ENCODE measurements at regions not wholly inside any gene's neighbourhood (a gene's known extent, or its start where the extent isn't known, plus 50 kb on each side); places are given as distances from the start of the nearest gene placed in this dataset.

GRCh38 chr5:142474431-142475094, 149.7 kb upstream of the SPRY4 start:
- TF ChIP-seq EZH2 (IDR thresholded peaks at IDR 0.05; ENCODE audit: low read depth, unreplicated experiment) (no peak), ZNF462 (CRISPR knock-in tag; IDR thresholded peaks at IDR 0.05) (no peak), CTCF (conservative IDR thresholded peaks at IDR 0.05; ENCODE audit: low read depth in 2 of 2) (no peak), REST (IDR thresholded peaks at IDR 0.05; ENCODE audit: unreplicated experiment) (no peak), POLR2AphosphoS5 (IDR thresholded peaks at IDR 0.05; ENCODE audit: low read depth) (no peak), NANOG (IDR thresholded peaks at IDR 0.05; ENCODE audit: borderline replicate concordance) (no peak), EZH2phosphoT487 (IDR thresholded peaks at IDR 0.05; ENCODE audit: unreplicated experiment) (no peak), ZNF114 (CRISPR knock-in tag; IDR thresholded peaks at IDR 0.05) (no peak), JUNB (IDR thresholded peaks at IDR 0.05; ENCODE audit: unreplicated experiment) (no peak), CREB1 (CRISPR knock-in tag; IDR thresholded peaks at IDR 0.05; ENCODE audit: low read depth) (no peak)
